A549 (cell line): ENCODE measurements at regions not wholly inside any gene's neighbourhood (a gene's known extent, or its start where the extent isn't known, plus 50 kb on each side); places are given as distances from the start of the nearest gene placed in this dataset.

Experiments
- ATAC-seq, 2 experiments: fragments of 200-7000 bp in 1 of 2; fragments of >200 bp in 1 of 2; cut with Nextera tagmentation in 1 of 2; cut with Tn5 transposase in 1 of 2; 3 replicates each; pipeline versions ENCODE4 v1.8.0 to v1.9.1; 2018 to 2020; ENCODE audit warnings: mild to moderate bottlenecking in 1 of 2, moderate library complexity in 1 of 2
- CTCF ChIA-PET: fragments of 300-600 bp; sonication (Branson Sonifier 250); formaldehyde crosslinking; extraction: SDS; loops from one replicate; lab custom pipeline; 2021; ENCODE audit warnings: antibody characterized with exemption, inconsistent platforms; lab: Yijun Ruan, JAX
- POLR2A ChIA-PET: fragments of 350-600 bp; formaldehyde crosslinking; extraction: SDS; loops from one replicate; lab custom pipeline; 2021; ENCODE audit warnings: antibody characterized with exemption, inconsistent platforms; lab: Yijun Ruan, JAX
- DNase-seq, 2 experiments: peaks; one replicate each; pipeline versions ENCODE4 v3.0.0 to v3.0.0-alpha.2; 2011 to 2016; ENCODE audit warnings: low read depth in 1 of 2, low spot score in 1 of 2
- FAIRE-seq: peaks from 2 replicates; lab custom pipeline; 2011; peaks lifted over from hg19 to GRCh38; lab: Jason Lieb, UNC
- H3K27ac ChIP-seq, 2 experiments: fragments of >200 bp; sonication (Bioruptor Twin); formaldehyde crosslinking; 3 replicates each; pipeline ENCODE4 v1.5.1; 2016 to 2017
- H3K4me1 ChIP-seq: fragments of >200 bp; sonication (Bioruptor Twin); formaldehyde crosslinking; 3 replicates; pipeline ENCODE4 v1.6.1; 2016
- H3K4me2 ChIP-seq: fragments of >200 bp; sonication (Bioruptor Twin); formaldehyde crosslinking; 3 replicates; pipeline ENCODE4 v1.6.1; 2016
- H3K4me3 ChIP-seq: fragments of >200 bp; sonication (Bioruptor Twin); formaldehyde crosslinking; 3 replicates; pipeline ENCODE4 v1.5.1; 2016
- H3K9me3 ChIP-seq: fragments of >200 bp; sonication (Bioruptor Twin); formaldehyde crosslinking; 3 replicates; pipeline ENCODE4 v1.6.1; 2016
- BCL3 ChIP-seq: fragments of >200 bp; sonication (Bioruptor Twin); formaldehyde crosslinking; IDR thresholded peaks from 3 replicates; pipeline ENCODE4 v1.6.1; 2016
- CBX2 ChIP-seq: fragments of 200-600 bp; sonication (generic); IDR thresholded peaks from 2 replicates; pipeline ENCODE4 v1.6.1; 2016; ENCODE audit warnings: low read depth, mild to moderate bottlenecking, borderline replicate concordance
- CBX8 ChIP-seq: fragments of 200-600 bp; sonication (generic); IDR thresholded peaks from 2 replicates; pipeline ENCODE4 v1.6.1; 2016
- CHD2 ChIP-seq: fragments of 150-350 bp; IDR thresholded peaks from 2 replicates; pipeline ENCODE4 v1.6.1; 2014; ENCODE audit warnings: low read length; ENCODE audit not compliant: partially characterized antibody
- FOSL2 ChIP-seq, 2 experiments: fragments of 450-650 bp in 1 of 2; fragments of >200 bp in 1 of 2; sonication (Bioruptor Twin) in 1 of 2; formaldehyde crosslinking; IDR thresholded peaks; 2 replicates each; pipeline versions ENCODE4 v1.5.0 to v1.6.1; 2016 to 2020; ENCODE audit warnings: mild to moderate bottlenecking in 1 of 2, moderate library complexity in 1 of 2
- HOXB13 ChIP-seq: fragments of 250-450 bp; sonication (Bioruptor Pico); IDR thresholded peaks from 2 replicates; pipeline ENCODE4 v1.5.0; 2020; ENCODE audit warnings: low read depth, mild to moderate bottlenecking, moderate library complexity
- HOXB5 ChIP-seq: fragments of 250-450 bp; sonication (Bioruptor Pico); IDR thresholded peaks from 2 replicates; pipeline ENCODE4 v1.5.0; 2020; ENCODE audit warnings: mild to moderate bottlenecking, moderate library complexity
- JUNB ChIP-seq: fragments of >200 bp; sonication (Bioruptor Twin); formaldehyde crosslinking; IDR thresholded peaks from 2 replicates; pipeline ENCODE4 v1.6.1; 2016
- KDM1A ChIP-seq: fragments of 200-600 bp; sonication (generic); IDR thresholded peaks from 2 replicates; pipeline ENCODE4 v1.6.1; 2016; ENCODE audit warnings: low read depth, mild to moderate bottlenecking
- MAFK ChIP-seq: fragments of 450-650 bp; IDR thresholded peaks from 2 replicates; pipeline ENCODE4 v1.6.1; 2014; ENCODE audit not compliant: partially characterized antibody
- MAX ChIP-seq: IDR thresholded peaks from 2 replicates; pipeline ENCODE4 v1.6.1; 2012
- MAZ ChIP-seq: fragments of 150-350 bp; IDR thresholded peaks from 2 replicates; pipeline ENCODE4 v1.6.1; 2014; ENCODE audit warnings: antibody characterized with exemption, low read depth, low read length, borderline replicate concordance
- MYC ChIP-seq: IDR thresholded peaks from 2 replicates; pipeline ENCODE4 v1.6.1; 2012; ENCODE audit warnings: mild to moderate bottlenecking, inconsistent platforms, low read length, improper control_type of control experiment, borderline replicate concordance
- POLR2A ChIP-seq: IDR thresholded peaks from 2 replicates; pipeline ENCODE4 v1.6.1; 2012; ENCODE audit warnings: mild to moderate bottlenecking, low read length
- RARB ChIP-seq: fragments of 250-450 bp; sonication (Bioruptor Pico); IDR thresholded peaks from 2 replicates; pipeline ENCODE4 v1.8.0; 2021; ENCODE audit warnings: mild to moderate bottlenecking, moderate library complexity
- RCOR1 ChIP-seq: fragments of 150-350 bp; IDR thresholded peaks from 2 replicates; pipeline ENCODE4 v1.6.1; 2014; ENCODE audit warnings: antibody characterized with exemption, low read length, low read depth
- RFX5 ChIP-seq: fragments of 450-650 bp; IDR thresholded peaks from 2 replicates; pipeline ENCODE4 v1.7.1; 2014; ENCODE audit warnings: antibody characterized with exemption, mild to moderate bottlenecking, moderate library complexity
- SREBF2 ChIP-seq: fragments of 450-650 bp; IDR thresholded peaks from 2 replicates; pipeline ENCODE4 v1.6.1; 2014; ENCODE audit warnings: mild to moderate bottlenecking, moderate library complexity
- ZC3H11A ChIP-seq: fragments of 450-650 bp; IDR thresholded peaks from 2 replicates; pipeline ENCODE4 v1.6.1; 2014; ENCODE audit warnings: antibody characterized with exemption, mild to moderate bottlenecking
- ZFP36 ChIP-seq: fragments of 450-650 bp; IDR thresholded peaks from 2 replicates; pipeline ENCODE4 v1.6.1; 2014; ENCODE audit warnings: borderline replicate concordance; ENCODE audit not compliant: partially characterized antibody
- WGBS: methylation state at CpG from one replicate; pipeline ENCODE4 v1.1.6; 2017; ENCODE audit errors: missing lambda C conversion rate; 5-methylcytosine and 5-hydroxymethylcytosine counted together
- TF ChIP-seq, protein P1 (sequence below): fragments of >200 bp; sonication (Bioruptor Twin); formaldehyde crosslinking; IDR thresholded peaks from 3 replicates; pipeline ENCODE4 v1.5.1; 2016
- TF ChIP-seq, protein P2 (sequence below): fragments of 450-650 bp; IDR thresholded peaks from 2 replicates; pipeline ENCODE4 v1.6.1; 2014; ENCODE audit warnings: antibody characterized with exemption

DNA sequence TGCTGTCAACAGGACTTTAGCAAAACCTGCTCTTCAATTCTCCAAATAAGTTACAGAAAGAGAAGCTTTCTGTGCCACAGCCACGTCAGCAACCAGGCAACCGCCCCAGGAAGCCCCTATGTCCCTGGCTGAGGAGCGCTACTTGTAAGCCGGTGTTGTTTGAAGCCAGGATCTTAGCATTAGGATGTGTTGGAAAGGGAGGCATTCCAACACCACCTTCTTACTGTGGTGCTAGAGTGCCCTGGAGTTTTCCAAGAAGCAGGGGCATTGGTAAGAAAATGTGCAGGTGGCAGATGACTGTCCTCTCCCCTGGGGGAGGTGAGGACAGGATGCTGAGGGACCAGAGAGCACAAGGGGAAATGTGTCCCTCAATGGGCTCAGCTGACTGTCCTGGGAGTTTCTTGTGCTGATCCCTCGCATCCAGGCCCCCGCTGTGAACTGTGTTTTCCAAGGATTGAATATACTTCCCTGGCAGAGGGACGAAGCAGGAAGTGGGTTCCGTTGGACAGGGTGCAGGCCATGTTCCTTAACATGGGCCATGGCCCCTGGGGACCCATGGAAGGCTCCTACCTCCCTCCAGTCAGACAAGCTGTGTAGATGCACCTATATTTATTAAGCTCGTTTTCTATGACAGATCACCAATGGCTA, 139.6 kb upstream of the GDF10 start:
- Histone ChIP-seq H3K27ac (no peak overlapping the region), H3K4me2 (no peak overlapping the region), H3K4me1 (no peaks in the 10 kb centered on the region), H3K4me3 (no peak overlapping the region), H3K9me3 (peaks cover 6% of the 10 kb centered on the region; the same call in 2 of the 3 replicates)
- TF ChIP-seq BCL3 (no peak), MAZ (no peak)
- ChIA-PET CTCF (interaction anchor here (1.0 kb wide), 1 partner anchor 136 kb away, joined by 3 read pairs; no protein-coding TSS in a partner anchor), POLR2A (no interaction called here)
- WGBS = 39% methylated on average over 7 of the region's 9 CpGs
- no peak for FAIRE-seq
- no peak for ATAC-seq
- DNase-seq = no peak

GRCh38 chr10:47160967-47161366, 139.0 kb upstream of the GDF10 start:
- DNase-seq = no peak
- TF ChIP-seq RARB (CRISPR knock-in tag) = no peak
- TF ChIP-seq MAX = no peak
- no peak for TF ChIP-seq JUNB
- TF ChIP-seq, all 56 proteins: peak for 0
- no peak for FAIRE-seq
- Histone ChIP-seq H3K9me3 (peaks cover 2% of the 10 kb centered on the region; the same call in 1 of the 3 replicates), H3K4me1 (no peaks in the 10 kb centered on the region), H3K4me2 (no peak overlapping the region), H3K27ac (no peak overlapping the region), H3K4me3 (no peak overlapping the region)
- POLR2A ChIA-PET = no interaction called here
- WGBS = 28% methylated on average over 4 of the region's 4 CpGs
- no peak for ATAC-seq
- CTCF ChIA-PET = interaction anchor here (1.0 kb wide), 1 partner anchor 136 kb away, joined by 3 read pairs; no protein-coding TSS in a partner anchor

- H3K4me1 ChIP-seq = no peaks in the 10 kb centered on the region
- no peak for DNase-seq
- H3K9me3 ChIP-seq = peaks cover under 1% of the 10 kb centered on the region; the same call in 1 of the 3 replicates
- no peak for ATAC-seq
- FAIRE-seq = no peak
- CTCF ChIA-PET = interaction anchor here (0.6 kb wide), 1 partner anchor 11 kb away, joined by 3 read pairs; no protein-coding TSS in a partner anchor
- H3K4me3 ChIP-seq = no peak overlapping the region
- no peak for TF ChIP-seq FOSL2 (IDR thresholded peaks at IDR 0.05)
- TF ChIP-seq FOSL2 (CRISPR knock-in tag; IDR thresholded peaks at IDR 0.05) = no peak
- TF ChIP-seq, protein P1, sequence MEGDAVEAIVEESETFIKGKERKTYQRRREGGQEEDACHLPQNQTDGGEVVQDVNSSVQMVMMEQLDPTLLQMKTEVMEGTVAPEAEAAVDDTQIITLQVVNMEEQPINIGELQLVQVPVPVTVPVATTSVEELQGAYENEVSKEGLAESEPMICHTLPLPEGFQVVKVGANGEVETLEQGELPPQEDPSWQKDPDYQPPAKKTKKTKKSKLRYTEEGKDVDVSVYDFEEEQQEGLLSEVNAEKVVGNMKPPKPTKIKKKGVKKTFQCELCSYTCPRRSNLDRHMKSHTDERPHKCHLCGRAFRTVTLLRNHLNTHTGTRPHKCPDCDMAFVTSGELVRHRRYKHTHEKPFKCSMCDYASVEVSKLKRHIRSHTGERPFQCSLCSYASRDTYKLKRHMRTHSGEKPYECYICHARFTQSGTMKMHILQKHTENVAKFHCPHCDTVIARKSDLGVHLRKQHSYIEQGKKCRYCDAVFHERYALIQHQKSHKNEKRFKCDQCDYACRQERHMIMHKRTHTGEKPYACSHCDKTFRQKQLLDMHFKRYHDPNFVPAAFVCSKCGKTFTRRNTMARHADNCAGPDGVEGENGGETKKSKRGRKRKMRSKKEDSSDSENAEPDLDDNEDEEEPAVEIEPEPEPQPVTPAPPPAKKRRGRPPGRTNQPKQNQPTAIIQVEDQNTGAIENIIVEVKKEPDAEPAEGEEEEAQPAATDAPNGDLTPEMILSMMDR = no peak
- TF ChIP-seq, protein P2, sequence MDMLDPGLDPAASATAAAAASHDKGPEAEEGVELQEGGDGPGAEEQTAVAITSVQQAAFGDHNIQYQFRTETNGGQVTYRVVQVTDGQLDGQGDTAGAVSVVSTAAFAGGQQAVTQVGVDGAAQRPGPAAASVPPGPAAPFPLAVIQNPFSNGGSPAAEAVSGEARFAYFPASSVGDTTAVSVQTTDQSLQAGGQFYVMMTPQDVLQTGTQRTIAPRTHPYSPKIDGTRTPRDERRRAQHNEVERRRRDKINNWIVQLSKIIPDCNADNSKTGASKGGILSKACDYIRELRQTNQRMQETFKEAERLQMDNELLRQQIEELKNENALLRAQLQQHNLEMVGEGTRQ = no peak
- no peak overlapping the region for H3K27ac ChIP-seq
- POLR2A ChIA-PET = no interaction called here
- H3K4me2 ChIP-seq = no peak overlapping the region
- WGBS = 8% methylated on average over 4 of the region's 4 CpGs
Measured at GRCh38 chr10:47161465-47161864, 138.5 kb upstream of the GDF10 start.

GRCh38 chr10:47164126-47164799, 135.7 kb upstream of the GDF10 start:
- Histone ChIP-seq H3K4me3 (no peak overlapping the region), H3K27ac (no peak overlapping the region), H3K4me2 (no peak overlapping the region), H3K9me3 (0 out of 3 replicates have a peak, but pooled peaks cover 3% of the 10 kb centered on the region), H3K4me1 (peaks cover 6% of the 10 kb centered on the region; the same call in 1 of the 3 replicates)
- ChIA-PET CTCF (no interaction called here), POLR2A (no interaction called here)
- ATAC-seq (no peak), FAIRE-seq (no peak), DNase-seq (peak in 1 of 2 experiments; percentile 11)
- WGBS = 42% methylated on average over 9 of the region's 9 CpGs
- no peak for TF ChIP-seq BCL3
- no peak for TF ChIP-seq SREBF2
- TF ChIP-seq RCOR1 = no peak
- no peak for TF ChIP-seq HOXB5
- TF ChIP-seq MYC = no peak
- no peak for TF ChIP-seq MAFK
- TF ChIP-seq JUNB = no peak
- no peak for TF ChIP-seq ZC3H11A
- no peak for TF ChIP-seq CBX2
- TF ChIP-seq CHD2 = no peak
- TF ChIP-seq RFX5 = no peak
- no peak for TF ChIP-seq CBX8
- TF ChIP-seq POLR2A = no peak
- no peak for TF ChIP-seq KDM1A
- no peak for TF ChIP-seq ZFP36
- no peak for TF ChIP-seq HOXB13 (CRISPR knock-in tag)
